ENCODE measurements at regions not wholly inside any gene's neighbourhood (a gene's known extent, or its start where the extent isn't known, plus 50 kb on each side); places are given as distances from the start of the nearest gene placed in this dataset.

DNA sequence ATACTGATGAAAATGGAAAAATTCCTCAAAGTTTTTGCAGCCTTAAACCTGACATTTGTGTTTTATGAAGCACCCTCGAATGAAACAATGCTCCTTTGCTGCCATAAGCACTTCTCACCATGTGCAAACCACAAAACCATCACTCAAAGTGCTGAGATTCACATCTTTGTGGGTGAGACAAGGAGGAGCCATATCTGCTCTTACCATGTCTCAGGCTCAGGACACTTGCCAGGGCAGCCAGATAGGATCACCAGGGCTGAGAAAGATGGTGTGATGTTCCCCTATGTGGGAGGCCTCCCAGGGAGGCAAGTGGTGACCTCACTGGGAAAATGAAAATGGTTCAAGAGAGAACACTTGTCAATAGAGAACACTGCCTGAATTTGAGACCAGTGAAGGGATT lies 120.4 kb downstream of the CCDC34 start:
- no peak overlapping the region for H3K9ac ChIP-seq (ENCODE audit: low read length in 2 of 2)
- H3K27ac ChIP-seq (ENCODE audit: low read length) = no peak overlapping the region
- no peaks in the 10 kb centered on the region for H3K4me1 ChIP-seq (ENCODE audit: control insufficient read depth, insufficient read depth, low read length)
- H3K27me3 ChIP-seq (ENCODE audit: control insufficient read depth in 1 of 2, insufficient read depth in 2 of 2, low read length in 2 of 2) = no peaks in the 10 kb centered on the region
- H3K36me3 ChIP-seq (ENCODE audit: control insufficient read depth in 2 of 2, insufficient read depth in 2 of 2, low read length in 2 of 2) = no peaks in the 10 kb centered on the region
- H3K9me3 ChIP-seq (ENCODE audit: control insufficient read depth in 2 of 2, low read length in 2 of 2) = no peaks in the 10 kb centered on the region
- H3K4me3 ChIP-seq (ENCODE audit: low read length in 2 of 2) = no peak overlapping the region

GRCh38 chr11:27241311-27242122 lies 121.5 kb downstream of the CCDC34 start:
- Histone ChIP-seq H3K9ac (ENCODE audit: low read length in 2 of 2) (no peak overlapping the region), H3K27me3 (ENCODE audit: control insufficient read depth in 1 of 2, insufficient read depth in 2 of 2, low read length in 2 of 2) (no peaks in the 10 kb centered on the region), H3K27ac (ENCODE audit: low read length) (no peak overlapping the region), H3K4me3 (ENCODE audit: low read length in 2 of 2) (no peak overlapping the region), H3K36me3 (ENCODE audit: control insufficient read depth in 2 of 2, insufficient read depth in 2 of 2, low read length in 2 of 2) (no peaks in the 10 kb centered on the region), H3K9me3 (ENCODE audit: control insufficient read depth in 2 of 2, low read length in 2 of 2) (no peaks in the 10 kb centered on the region), H3K4me1 (ENCODE audit: control insufficient read depth, insufficient read depth, low read length) (no peaks in the 10 kb centered on the region)

- H3K4me3 ChIP-seq (ENCODE audit: low read length in 2 of 2) = no peak overlapping the region
- no peak overlapping the region for H3K9ac ChIP-seq (ENCODE audit: low read length in 2 of 2)
- H3K4me1 ChIP-seq (ENCODE audit: control insufficient read depth, insufficient read depth, low read length) = no peaks in the 10 kb centered on the region
- no peaks in the 10 kb centered on the region for H3K36me3 ChIP-seq (ENCODE audit: control insufficient read depth in 2 of 2, insufficient read depth in 2 of 2, low read length in 2 of 2)
- H3K27ac ChIP-seq (ENCODE audit: low read length) = no peak overlapping the region
- H3K27me3 ChIP-seq (ENCODE audit: control insufficient read depth in 1 of 2, insufficient read depth in 2 of 2, low read length in 2 of 2) = no peaks in the 10 kb centered on the region
- no peaks in the 10 kb centered on the region for H3K9me3 ChIP-seq (ENCODE audit: control insufficient read depth in 2 of 2, low read length in 2 of 2)
Measured at GRCh38 chr11:27239305-27239942, 123.6 kb downstream of the CCDC34 start.

DNA sequence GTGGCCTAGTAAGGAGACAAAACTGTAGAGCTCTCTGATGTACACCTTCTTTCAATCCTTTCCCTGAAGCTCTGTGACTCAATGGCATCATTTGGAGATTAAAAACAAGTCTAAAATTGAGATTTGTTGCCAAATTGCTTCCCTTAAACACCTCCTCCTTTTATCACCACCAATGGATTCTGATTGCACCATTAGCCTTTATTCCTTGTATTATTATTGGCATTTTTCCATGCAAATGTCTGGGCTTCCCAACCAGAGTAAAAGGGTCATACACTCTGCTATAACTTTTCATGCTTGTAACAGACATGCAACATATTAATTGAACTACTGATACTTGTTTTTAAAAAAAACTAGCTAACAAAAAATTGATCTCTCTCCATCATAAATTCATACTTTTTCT lies 124.2 kb downstream of the CCDC34 start:
- Histone ChIP-seq H3K4me1 (ENCODE audit: control insufficient read depth, insufficient read depth, low read length) (no peaks in the 10 kb centered on the region), H3K36me3 (ENCODE audit: control insufficient read depth in 2 of 2, insufficient read depth in 2 of 2, low read length in 2 of 2) (no peaks in the 10 kb centered on the region), H3K9me3 (ENCODE audit: control insufficient read depth in 2 of 2, low read length in 2 of 2) (no peaks in the 10 kb centered on the region), H3K4me3 (ENCODE audit: low read length in 2 of 2) (no peak overlapping the region), H3K9ac (ENCODE audit: low read length in 2 of 2) (no peak overlapping the region), H3K27ac (ENCODE audit: low read length) (no peak overlapping the region), H3K27me3 (ENCODE audit: control insufficient read depth in 1 of 2, insufficient read depth in 2 of 2, low read length in 2 of 2) (no peaks in the 10 kb centered on the region)

- no peak overlapping the region for H3K9ac ChIP-seq (ENCODE audit: low read length in 2 of 2)
- H3K27me3 ChIP-seq (ENCODE audit: control insufficient read depth in 1 of 2, insufficient read depth in 2 of 2, low read length in 2 of 2) = no peaks in the 10 kb centered on the region
- H3K9me3 ChIP-seq (ENCODE audit: control insufficient read depth in 2 of 2, low read length in 2 of 2) = no peaks in the 10 kb centered on the region
- no peaks in the 10 kb centered on the region for H3K4me1 ChIP-seq (ENCODE audit: control insufficient read depth, insufficient read depth, low read length)
- no peak overlapping the region for H3K27ac ChIP-seq (ENCODE audit: low read length)
- no peak overlapping the region for H3K4me3 ChIP-seq (ENCODE audit: low read length in 2 of 2)
- no peaks in the 10 kb centered on the region for H3K36me3 ChIP-seq (ENCODE audit: control insufficient read depth in 2 of 2, insufficient read depth in 2 of 2, low read length in 2 of 2)
Measured at GRCh38 chr11:27237643-27238042, 125.4 kb downstream of the CCDC34 start.

GRCh38 chr11:27234961-27235360 lies 128.1 kb downstream of the CCDC34 start:
- no peak overlapping the region for H3K9ac ChIP-seq (ENCODE audit: low read length in 2 of 2)
- no peaks in the 10 kb centered on the region for H3K27me3 ChIP-seq (ENCODE audit: control insufficient read depth in 1 of 2, insufficient read depth in 2 of 2, low read length in 2 of 2)
- no peak overlapping the region for H3K4me3 ChIP-seq (ENCODE audit: low read length in 2 of 2)
- no peaks in the 10 kb centered on the region for H3K36me3 ChIP-seq (ENCODE audit: control insufficient read depth in 2 of 2, insufficient read depth in 2 of 2, low read length in 2 of 2)
- H3K27ac ChIP-seq (ENCODE audit: low read length) = no peak overlapping the region
- H3K4me1 ChIP-seq (ENCODE audit: control insufficient read depth, insufficient read depth, low read length) = peaks cover 3% of the 10 kb centered on the region
- no peaks in the 10 kb centered on the region for H3K9me3 ChIP-seq (ENCODE audit: control insufficient read depth in 2 of 2, low read length in 2 of 2)

DNA sequence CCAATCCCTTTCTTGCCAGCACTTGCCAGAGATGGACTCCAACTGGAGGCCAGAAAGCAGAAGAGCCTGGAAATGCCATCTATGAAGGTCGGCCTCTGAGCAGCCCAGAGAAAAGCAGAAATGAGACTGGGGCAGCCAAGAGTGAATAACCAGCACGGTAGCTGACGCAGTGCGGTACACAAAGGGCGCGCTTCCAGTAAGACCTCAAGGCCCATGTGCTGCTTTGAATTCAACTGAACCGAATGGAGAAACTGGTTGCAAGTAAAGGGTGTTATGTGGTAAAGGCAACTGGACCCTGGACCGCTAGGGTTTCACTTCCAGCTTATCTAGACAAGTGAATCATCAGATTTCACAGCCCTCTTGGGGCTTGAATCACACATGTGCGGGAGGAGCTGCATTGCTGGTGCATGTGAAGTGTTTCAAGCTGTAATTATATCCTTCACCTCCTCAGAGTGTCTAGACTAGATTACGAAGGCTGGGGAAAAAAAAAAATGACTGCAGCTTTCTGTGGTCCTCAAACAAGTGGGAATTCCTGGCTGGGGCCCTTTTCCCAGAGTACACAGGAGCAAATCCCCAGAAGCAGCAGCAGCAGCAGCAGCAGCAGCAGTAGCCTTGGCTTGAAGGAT lies 128.9 kb downstream of the CCDC34 start:
- no peak overlapping the region for H3K4me3 ChIP-seq (ENCODE audit: low read length in 2 of 2)
- H3K9ac ChIP-seq (ENCODE audit: low read length in 2 of 2) = no peak overlapping the region
- no peaks in the 10 kb centered on the region for H3K27me3 ChIP-seq (ENCODE audit: control insufficient read depth in 1 of 2, insufficient read depth in 2 of 2, low read length in 2 of 2)
- H3K9me3 ChIP-seq (ENCODE audit: control insufficient read depth in 2 of 2, low read length in 2 of 2) = no peaks in the 10 kb centered on the region
- no peaks in the 10 kb centered on the region for H3K36me3 ChIP-seq (ENCODE audit: control insufficient read depth in 2 of 2, insufficient read depth in 2 of 2, low read length in 2 of 2)
- H3K4me1 ChIP-seq (ENCODE audit: control insufficient read depth, insufficient read depth, low read length) = peaks cover 3% of the 10 kb centered on the region
- no peak overlapping the region for H3K27ac ChIP-seq (ENCODE audit: low read length)

- Histone ChIP-seq H3K4me3 (ENCODE audit: low read length in 2 of 2) (no peak overlapping the region), H3K9ac (ENCODE audit: low read length in 2 of 2) (no peak overlapping the region), H3K36me3 (ENCODE audit: control insufficient read depth in 2 of 2, insufficient read depth in 2 of 2, low read length in 2 of 2) (no peaks in the 10 kb centered on the region)
Measured at GRCh38 chr11:27233654-27234042, 129.4 kb downstream of the CCDC34 start.

GRCh38 chr11:27231530-27231929 lies 131.5 kb downstream of the CCDC34 start:
- Histone ChIP-seq H3K27ac (ENCODE audit: low read length) (no peak overlapping the region), H3K9me3 (ENCODE audit: control insufficient read depth in 2 of 2, low read length in 2 of 2) (no peaks in the 10 kb centered on the region), H3K9ac (ENCODE audit: low read length in 2 of 2) (no peak overlapping the region), H3K36me3 (ENCODE audit: control insufficient read depth in 2 of 2, insufficient read depth in 2 of 2, low read length in 2 of 2) (no peaks in the 10 kb centered on the region), H3K4me3 (ENCODE audit: low read length in 2 of 2) (no peak overlapping the region), H3K4me1 (ENCODE audit: control insufficient read depth, insufficient read depth, low read length) (peaks cover 3% of the 10 kb centered on the region), H3K27me3 (ENCODE audit: control insufficient read depth in 1 of 2, insufficient read depth in 2 of 2, low read length in 2 of 2) (no peaks in the 10 kb centered on the region)

More at GRCh38 chr11:27233654-27234042, 129.4 kb downstream of the CCDC34 start:
- no peaks in the 10 kb centered on the region for H3K27me3 ChIP-seq (ENCODE audit: control insufficient read depth in 1 of 2, insufficient read depth in 2 of 2, low read length in 2 of 2)
- H3K4me1 ChIP-seq (ENCODE audit: control insufficient read depth, insufficient read depth, low read length) = peaks cover 3% of the 10 kb centered on the region
- no peaks in the 10 kb centered on the region for H3K9me3 ChIP-seq (ENCODE audit: control insufficient read depth in 2 of 2, low read length in 2 of 2)
- H3K27ac ChIP-seq (ENCODE audit: low read length) = no peak overlapping the region

DNA sequence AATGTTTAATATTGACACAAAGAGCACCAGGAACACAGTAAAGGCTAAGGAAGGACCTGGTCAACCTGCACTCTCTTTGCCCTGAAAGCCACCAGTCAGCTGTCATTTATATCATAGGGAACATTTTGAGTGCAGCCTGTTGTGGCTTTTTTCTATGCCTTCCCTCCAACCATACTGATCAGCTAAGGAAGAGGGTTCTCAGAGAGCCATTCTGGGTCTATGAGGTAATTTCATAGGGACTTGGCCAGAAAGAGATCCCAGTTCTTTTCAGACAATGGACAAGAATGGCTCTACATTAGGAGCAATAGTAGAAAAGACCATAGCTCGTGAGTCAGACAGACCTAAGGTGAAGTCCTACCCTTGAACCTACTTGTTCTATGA lies 132.8 kb downstream of the CCDC34 start:
- Histone ChIP-seq H3K9me3 (ENCODE audit: control insufficient read depth in 2 of 2, low read length in 2 of 2) (no peaks in the 10 kb centered on the region), H3K9ac (ENCODE audit: low read length in 2 of 2) (no peak overlapping the region), H3K4me3 (ENCODE audit: low read length in 2 of 2) (no peak overlapping the region), H3K4me1 (ENCODE audit: control insufficient read depth, insufficient read depth, low read length) (peaks cover 3% of the 10 kb centered on the region), H3K36me3 (ENCODE audit: control insufficient read depth in 2 of 2, insufficient read depth in 2 of 2, low read length in 2 of 2) (no peaks in the 10 kb centered on the region), H3K27me3 (ENCODE audit: control insufficient read depth in 1 of 2, insufficient read depth in 2 of 2, low read length in 2 of 2) (no peaks in the 10 kb centered on the region), H3K27ac (ENCODE audit: low read length) (no peak overlapping the region)

Measured in stomach smooth muscle (tissue), 2 donors.